Cardiac muscle cell (in vitro differentiated cells and primary cell): ENCODE measurements at regions not wholly inside any gene's neighbourhood (a gene's known extent, or its start where the extent isn't known, plus 50 kb on each side); places are given as distances from the start of the nearest gene placed in this dataset.
"Not testable (repeated sequence)": the region's sequence is repeated elsewhere in the genome, so short reads cannot be mapped to it uniquely, and the experiment has no call there.

ENCODE experiments used
- DNase-seq, 2 donors: peaks; one replicate each; pipeline versions ENCODE4 v3.0.0 to v3.0.0-alpha.2; 2010 to 2017; ENCODE audit warnings: low read depth in 1 of 2, low spot score in 1 of 2
- H3K27ac ChIP-seq: fragments of 200-600 bp; sonication (generic); 2 replicates; pipeline ENCODE4 v1.5.1; 2016
- H3K27me3 ChIP-seq: fragments of 200-600 bp; sonication (generic); 2 replicates; pipeline ENCODE4 v1.6.0; 2016; ENCODE audit warnings: control low read depth
- H3K36me3 ChIP-seq: fragments of 200-600 bp; sonication (generic); 2 replicates; pipeline ENCODE4 v1.5.1; 2016; ENCODE audit warnings: control low read depth
- H3K4me1 ChIP-seq: fragments of 200-600 bp; sonication (generic); 2 replicates; pipeline ENCODE4 v1.8.1; 2017; ENCODE audit warnings: low read depth, mild to moderate bottlenecking, mixed run types
- H3K4me3 ChIP-seq: fragments of 200-600 bp; sonication (generic); 2 replicates; pipeline ENCODE4 v1.5.1; 2016; ENCODE audit warnings: mild to moderate bottlenecking
- H3K9me3 ChIP-seq: fragments of 200-600 bp; sonication (generic); 2 replicates; pipeline ENCODE4 v1.5.1; 2017; ENCODE audit warnings: low read depth, mild to moderate bottlenecking, control low read depth
- CTCF ChIP-seq: IDR thresholded peaks from 2 replicates; pipeline ENCODE4 v1.5.1; 2012; ENCODE audit warnings: low read depth, mild to moderate bottlenecking, low read length

- Histone ChIP-seq H3K4me1 (no peaks in the 10 kb centered on the region), H3K4me3 (no peak overlapping the region), H3K27me3 (no peaks in the 10 kb centered on the region), H3K36me3 (no peaks in the 10 kb centered on the region), H3K27ac (no peak overlapping the region), H3K9me3 (no peaks in the 10 kb centered on the region)
- TF ChIP-seq CTCF: no peak
- DNase-seq: no peak
Observed at GRCh38 chrX:147228153-147228552, 413.6 kb upstream of the CXorf51A start.

GRCh38 chrX:147226801-147227200, 412.3 kb upstream of the CXorf51A start:
- Histone ChIP-seq H3K9me3 (no peaks in the 10 kb centered on the region), H3K27me3 (no peaks in the 10 kb centered on the region), H3K27ac (no peak overlapping the region), H3K4me3 (no peak overlapping the region), H3K4me1 (no peaks in the 10 kb centered on the region), H3K36me3 (no peaks in the 10 kb centered on the region)
- TF ChIP-seq CTCF: no peak
- DNase-seq: no peak

- H3K4me3 ChIP-seq: no peak overlapping the region
- no peak for TF ChIP-seq CTCF
- no peaks in the 10 kb centered on the region for H3K27me3 ChIP-seq
- H3K27ac ChIP-seq: no peak overlapping the region
- H3K9me3 ChIP-seq: no peaks in the 10 kb centered on the region
- no peak for DNase-seq
- H3K4me1 ChIP-seq: no peaks in the 10 kb centered on the region
- no peaks in the 10 kb centered on the region for H3K36me3 ChIP-seq
Observed at GRCh38 chrX:147217334-147217733, 402.8 kb upstream of the CXorf51A start.

GRCh38 chrX:147200494-147200893, 385.9 kb upstream of the CXorf51A start:
- not testable (repeated sequence) for H3K4me1 ChIP-seq, H3K27me3 ChIP-seq, H3K9me3 ChIP-seq, H3K27ac ChIP-seq, H3K4me3 ChIP-seq, H3K36me3 ChIP-seq, DNase-seq

GRCh38 chrX:147191361-147191760, 376.8 kb upstream of the CXorf51A start:
- H3K4me3 ChIP-seq: no peak overlapping the region
- TF ChIP-seq CTCF: no peak
- H3K27ac ChIP-seq: no peak overlapping the region
- no peaks in the 10 kb centered on the region for H3K4me1 ChIP-seq
- no peak for DNase-seq
- H3K9me3 ChIP-seq: no peaks in the 10 kb centered on the region
- no peaks in the 10 kb centered on the region for H3K27me3 ChIP-seq
- no peaks in the 10 kb centered on the region for H3K36me3 ChIP-seq

- DNase-seq: no peak
- TF ChIP-seq CTCF: no peak
- H3K27ac ChIP-seq: no peak overlapping the region
- H3K27me3 ChIP-seq: no peaks in the 10 kb centered on the region
- no peaks in the 10 kb centered on the region for H3K9me3 ChIP-seq
- no peaks in the 10 kb centered on the region for H3K36me3 ChIP-seq
- no peaks in the 10 kb centered on the region for H3K4me1 ChIP-seq
- H3K4me3 ChIP-seq: no peak overlapping the region
Observed at GRCh38 chrX:147183161-147183560, 368.6 kb upstream of the CXorf51A start.
